ENCODE measurements at regions not wholly inside any gene's neighbourhood (a gene's known extent, or its start where the extent isn't known, plus 50 kb on each side); places are given as distances from the start of the nearest gene placed in this dataset.

DNA sequence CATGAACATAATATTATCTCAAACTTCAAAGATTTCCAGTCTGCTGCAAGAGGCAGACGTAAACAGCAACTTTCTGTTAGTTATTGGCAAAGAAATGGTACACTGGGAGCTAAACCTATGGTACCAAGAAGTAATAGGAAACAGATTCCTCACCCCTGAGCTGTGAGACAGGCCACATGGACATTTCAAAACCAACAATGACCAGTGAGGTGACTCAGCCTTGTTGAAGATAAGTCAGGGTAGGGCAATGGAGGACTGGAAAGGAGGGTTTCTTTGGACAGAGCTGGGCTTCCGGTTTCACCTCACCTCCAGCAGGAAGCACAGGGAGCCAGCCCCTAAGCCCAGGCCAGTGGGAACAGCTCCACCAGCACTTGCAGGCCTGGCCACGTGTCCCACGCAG, 1320.5 kb downstream of the AACS start:
- H4K20me1 ChIP-seq (ENCODE audit: insufficient read depth, low read length), result no peaks in the 10 kb centered on the region
- H3K4me1 ChIP-seq (ENCODE audit: insufficient read depth, low read length, poor library complexity, severe bottlenecking), result no peaks in the 10 kb centered on the region
- H3K9me2 ChIP-seq (ENCODE audit: insufficient read depth, low read length), result no peaks in the 10 kb centered on the region
- H3K4me2 ChIP-seq (ENCODE audit: low read length), result no peak overlapping the region
- DNase-seq (ENCODE audit: low spot score), result no peak
- ChIA-PET CTCF (ENCODE audit: unreplicated experiment) (no interaction called here), POLR2A (no interaction called here)
- no peaks in the 10 kb centered on the region for H3K79me2 ChIP-seq (ENCODE audit: insufficient read depth, low read depth, low read length)
- no peaks in the 10 kb centered on the region for H3K36me3 ChIP-seq (ENCODE audit: insufficient read depth, low read length)
- H3K27ac ChIP-seq (ENCODE audit: low read depth, low read length, poor library complexity, severe bottlenecking), result no peak overlapping the region
- H3K9me3 ChIP-seq (ENCODE audit: low read length), result no peaks in the 10 kb centered on the region
- intact Hi-C loops (cut with micrococcal nuclease; ENCODE audit: unreplicated experiment), result no loop called here
- no peak overlapping the region for H3K4me3 ChIP-seq (ENCODE audit: low read depth, low read length, poor library complexity, severe bottlenecking)
- no TSS peak for BruUV-seq (replicated peaks)
- H2AFZ ChIP-seq (ENCODE audit: low read length), result no peak overlapping the region
- TF ChIP-seq, protein P1, sequence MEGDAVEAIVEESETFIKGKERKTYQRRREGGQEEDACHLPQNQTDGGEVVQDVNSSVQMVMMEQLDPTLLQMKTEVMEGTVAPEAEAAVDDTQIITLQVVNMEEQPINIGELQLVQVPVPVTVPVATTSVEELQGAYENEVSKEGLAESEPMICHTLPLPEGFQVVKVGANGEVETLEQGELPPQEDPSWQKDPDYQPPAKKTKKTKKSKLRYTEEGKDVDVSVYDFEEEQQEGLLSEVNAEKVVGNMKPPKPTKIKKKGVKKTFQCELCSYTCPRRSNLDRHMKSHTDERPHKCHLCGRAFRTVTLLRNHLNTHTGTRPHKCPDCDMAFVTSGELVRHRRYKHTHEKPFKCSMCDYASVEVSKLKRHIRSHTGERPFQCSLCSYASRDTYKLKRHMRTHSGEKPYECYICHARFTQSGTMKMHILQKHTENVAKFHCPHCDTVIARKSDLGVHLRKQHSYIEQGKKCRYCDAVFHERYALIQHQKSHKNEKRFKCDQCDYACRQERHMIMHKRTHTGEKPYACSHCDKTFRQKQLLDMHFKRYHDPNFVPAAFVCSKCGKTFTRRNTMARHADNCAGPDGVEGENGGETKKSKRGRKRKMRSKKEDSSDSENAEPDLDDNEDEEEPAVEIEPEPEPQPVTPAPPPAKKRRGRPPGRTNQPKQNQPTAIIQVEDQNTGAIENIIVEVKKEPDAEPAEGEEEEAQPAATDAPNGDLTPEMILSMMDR (conservative IDR thresholded peaks at IDR 0.05; ENCODE audit: low read length), result no peak
- TF ChIP-seq EZH2phosphoT487 (IDR thresholded peaks at IDR 0.05; ENCODE audit: borderline replicate concordance, low read depth, low read length), result no peak

DNA sequence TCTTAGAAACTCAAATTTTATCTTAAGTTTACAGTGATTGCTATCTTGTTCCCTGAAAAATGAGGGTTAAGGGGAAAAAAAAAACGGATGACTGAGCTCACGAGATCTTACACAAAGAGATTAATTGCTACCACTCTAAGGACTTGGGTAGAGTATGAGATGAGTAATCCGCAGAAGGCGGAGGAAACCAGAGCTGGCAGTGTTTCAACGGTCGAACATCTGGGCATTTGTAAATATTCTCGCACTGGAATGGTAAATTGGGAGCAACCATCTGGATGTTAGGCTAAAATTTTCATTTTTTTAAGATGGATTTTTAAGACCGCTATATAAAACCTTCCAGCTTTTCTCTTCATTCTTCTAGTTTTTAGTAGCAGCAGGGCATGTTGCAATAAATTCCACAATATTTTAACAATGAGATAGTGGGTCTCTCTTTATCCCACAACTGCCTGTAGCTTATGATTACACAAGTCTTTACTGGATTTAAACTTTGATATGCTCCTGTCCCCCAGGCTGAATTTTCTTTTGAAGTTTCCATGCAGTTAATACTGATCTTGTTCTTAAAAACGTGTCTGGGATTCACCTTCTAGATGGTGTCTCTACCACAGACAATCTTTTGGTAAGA, 1324.1 kb downstream of the AACS start:
- Histone ChIP-seq H3K4me2 (ENCODE audit: low read length) (no peak overlapping the region), H3K27ac (ENCODE audit: low read depth, low read length, poor library complexity, severe bottlenecking) (no peak overlapping the region), H2AFZ (ENCODE audit: low read length) (no peak overlapping the region), H4K20me1 (ENCODE audit: insufficient read depth, low read length) (no peaks in the 10 kb centered on the region), H3K4me3 (ENCODE audit: low read depth, low read length, poor library complexity, severe bottlenecking) (no peak overlapping the region), H3K4me1 (ENCODE audit: insufficient read depth, low read length, poor library complexity, severe bottlenecking) (no peaks in the 10 kb centered on the region), H3K9me3 (ENCODE audit: low read length) (no peaks in the 10 kb centered on the region), H3K79me2 (ENCODE audit: insufficient read depth, low read depth, low read length) (no peaks in the 10 kb centered on the region), H3K36me3 (ENCODE audit: insufficient read depth, low read length) (no peaks in the 10 kb centered on the region), H3K9me2 (ENCODE audit: insufficient read depth, low read length) (no peaks in the 10 kb centered on the region)
- ChIA-PET CTCF (ENCODE audit: unreplicated experiment) (no interaction called here), POLR2A (no interaction called here)
- TF ChIP-seq, protein P1 (conservative IDR thresholded peaks at IDR 0.05; ENCODE audit: low read length), result no peak
- TF ChIP-seq EZH2phosphoT487 (IDR thresholded peaks at IDR 0.05; ENCODE audit: borderline replicate concordance, low read depth, low read length), result no peak
- intact Hi-C loops (cut with micrococcal nuclease; ENCODE audit: unreplicated experiment), result no loop called here
- no TSS peak for BruUV-seq (replicated peaks)
- DNase-seq (ENCODE audit: low spot score), result no peak

DNA sequence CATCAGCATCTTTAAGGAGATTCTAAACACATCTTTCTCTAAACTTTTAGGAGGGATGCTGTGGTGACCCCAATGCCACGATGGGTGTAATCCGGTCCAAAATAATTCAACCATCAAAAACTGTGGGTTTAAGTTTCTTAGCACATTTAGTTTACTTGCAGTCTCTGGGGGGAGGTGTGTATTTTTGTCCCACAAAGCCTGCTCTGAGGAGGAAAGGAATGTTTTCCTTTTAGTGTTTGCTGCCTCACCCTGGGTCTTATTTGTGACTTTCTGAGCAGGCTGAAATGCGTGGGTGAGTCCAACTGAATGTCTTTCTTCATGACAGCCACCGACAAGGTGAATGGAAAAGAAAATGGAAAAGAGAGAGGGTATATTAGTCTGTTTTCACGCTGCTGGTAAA, 1324.7 kb downstream of the AACS start:
- BruUV-seq (replicated peaks), result no TSS peak
- CTCF ChIA-PET (ENCODE audit: unreplicated experiment), result no interaction called here

More for the DNA sequence above, 1324.7 kb downstream of the AACS start:
- no peaks in the 10 kb centered on the region for H3K79me2 ChIP-seq (ENCODE audit: insufficient read depth, low read depth, low read length)
- H3K4me2 ChIP-seq (ENCODE audit: low read length), result no peak overlapping the region
- H3K36me3 ChIP-seq (ENCODE audit: insufficient read depth, low read length), result no peaks in the 10 kb centered on the region
- POLR2A ChIA-PET, result no interaction called here
- H3K4me1 ChIP-seq (ENCODE audit: insufficient read depth, low read length, poor library complexity, severe bottlenecking), result no peaks in the 10 kb centered on the region
- TF ChIP-seq EZH2phosphoT487 (IDR thresholded peaks at IDR 0.05; ENCODE audit: borderline replicate concordance, low read depth, low read length), result no peak
- TF ChIP-seq, protein P1 (conservative IDR thresholded peaks at IDR 0.05; ENCODE audit: low read length), result no peak
- intact Hi-C loops (cut with micrococcal nuclease; ENCODE audit: unreplicated experiment), result no loop called here
- H3K4me3 ChIP-seq (ENCODE audit: low read depth, low read length, poor library complexity, severe bottlenecking), result no peak overlapping the region
- no peak overlapping the region for H3K27ac ChIP-seq (ENCODE audit: low read depth, low read length, poor library complexity, severe bottlenecking)
- H4K20me1 ChIP-seq (ENCODE audit: insufficient read depth, low read length), result no peaks in the 10 kb centered on the region
- DNase-seq (ENCODE audit: low spot score), result no peak
- H3K9me3 ChIP-seq (ENCODE audit: low read length), result no peaks in the 10 kb centered on the region
- H2AFZ ChIP-seq (ENCODE audit: low read length), result no peak overlapping the region
- H3K9me2 ChIP-seq (ENCODE audit: insufficient read depth, low read length), result no peaks in the 10 kb centered on the region
